ENCODE measurements at regions not wholly inside any gene's neighbourhood (a gene's known extent, or its start where the extent isn't known, plus 50 kb on each side); places are given as distances from the start of the nearest gene placed in this dataset.

DNA sequence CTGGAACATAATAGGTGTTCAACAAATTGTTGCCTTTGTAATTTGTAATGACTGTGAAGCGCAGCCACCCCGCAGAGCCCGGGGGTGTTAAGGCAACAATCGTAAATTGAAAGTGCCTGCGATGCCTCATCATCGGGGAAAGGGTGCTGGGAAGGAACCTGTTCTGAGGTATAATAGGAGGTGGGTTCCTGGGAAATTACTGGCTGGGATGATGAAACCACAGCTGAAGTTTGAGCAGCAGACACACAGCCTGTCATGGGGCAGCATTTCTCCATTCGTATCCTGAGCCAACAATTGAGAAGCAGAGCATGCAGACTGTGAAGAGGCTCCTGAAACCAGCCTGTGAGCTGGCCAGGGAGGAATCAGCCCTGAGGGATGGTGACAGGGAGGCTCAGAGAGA, 404.0 kb upstream of the MYT1L start:
- no peak overlapping the region for H3K4me3 ChIP-seq
- no TSS peak for BruUV-seq (replicated peaks)
- H3K9ac ChIP-seq (ENCODE audit: insufficient read depth in 1 of 2, low read depth in 2 of 2, low read length in 2 of 2) = no peak overlapping the region
- H3K27ac ChIP-seq (ENCODE audit: extremely low read depth, low read depth, low read length) = no peak overlapping the region
- DNase-seq (ENCODE audit: extremely low read depth in 1 of 4, low spot score in 3 of 4) (no peak), ATAC-seq (no peak), FAIRE-seq (no peak)
- ChIA-PET CTCF (ENCODE audit: low intra/inter-chr PET ratio) (no interaction called here), POLR2A (interaction anchor here (0.6 kb wide), 1 partner anchor 107 kb away, joined by 3 read pairs; no protein-coding TSS in a partner anchor)
- H4K20me1 ChIP-seq (replicated peaks; ENCODE audit: control insufficient read depth, insufficient read depth, low read length) = peaks cover 4% of the 10 kb centered on the region; the same call in 1 of the 2 replicates
- in situ Hi-C loops (cut with MboI) (no loop called here), intact Hi-C loops (cut with micrococcal nuclease) (no loop called here)
- no peak overlapping the region for H2AFZ ChIP-seq (ENCODE audit: low read depth, low read length)
- TF ChIP-seq MYC (IDR thresholded peaks at IDR 0.05; ENCODE audit: low read depth, low read length) (no peak), MYC (CRISPR knock-in tag; IDR thresholded peaks at IDR 0.05; ENCODE audit: borderline replicate concordance, low read depth) (no peak), ZNF24 (IDR thresholded peaks at IDR 0.05) (no peak), TCFL5 (CRISPR knock-in tag; conservative IDR thresholded peaks at IDR 0.05) (no peak), IFI16 (CRISPR knock-in tag; IDR thresholded peaks at IDR 0.05) (no peak), POLR2AphosphoS5 (IDR thresholded peaks at IDR 0.05; ENCODE audit: control insufficient read depth, insufficient read depth, low read depth, low read length) (no peak), KLF1 (tag; IDR thresholded peaks at IDR 0.05) (no peak)
- TF ChIP-seq, protein P1, sequence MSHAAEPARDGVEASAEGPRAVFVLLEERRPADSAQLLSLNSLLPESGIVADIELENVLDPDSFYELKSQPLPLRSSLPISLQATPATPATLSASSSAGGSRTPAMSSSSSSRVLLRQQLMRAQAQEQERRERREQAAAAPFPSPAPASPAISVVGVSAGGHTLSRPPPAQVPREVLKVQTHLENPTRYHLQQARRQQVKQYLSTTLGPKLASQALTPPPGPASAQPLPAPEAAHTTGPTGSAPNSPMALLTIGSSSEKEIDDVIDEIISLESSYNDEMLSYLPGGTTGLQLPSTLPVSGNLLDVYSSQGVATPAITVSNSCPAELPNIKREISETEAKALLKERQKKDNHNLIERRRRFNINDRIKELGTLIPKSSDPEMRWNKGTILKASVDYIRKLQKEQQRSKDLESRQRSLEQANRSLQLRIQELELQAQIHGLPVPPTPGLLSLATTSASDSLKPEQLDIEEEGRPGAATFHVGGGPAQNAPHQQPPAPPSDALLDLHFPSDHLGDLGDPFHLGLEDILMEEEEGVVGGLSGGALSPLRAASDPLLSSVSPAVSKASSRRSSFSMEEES (CRISPR knock-in tag; IDR thresholded peaks at IDR 0.05) = no peak
- no peaks in the 10 kb centered on the region for H3K4me1 ChIP-seq (replicated peaks in 1 of 2; ENCODE audit: control insufficient read depth in 2 of 2, insufficient read depth in 2 of 2, low read length in 2 of 2)
- no peaks in the 10 kb centered on the region for H3K9me3 ChIP-seq (replicated peaks; ENCODE audit: control insufficient read depth, insufficient read depth, low read depth, low read length)
- peaks cover 16 to 45% of the 10 kb centered on the region in 2 experiments for H3K27me3 ChIP-seq (ENCODE audit: control insufficient read depth in 2 of 2, insufficient read depth in 2 of 2, low read length in 2 of 2)
- no peaks in the 10 kb centered on the region for H3K36me3 ChIP-seq (ENCODE audit: control insufficient read depth, insufficient read depth, low read length)
- peaks cover 5% of the 10 kb centered on the region for H3K9me1 ChIP-seq (ENCODE audit: control insufficient read depth, insufficient read depth, low read length)
- no peaks in the 10 kb centered on the region for H3K79me2 ChIP-seq (ENCODE audit: control insufficient read depth, insufficient read depth, low read length)
- no peak overlapping the region for H3K4me2 ChIP-seq (ENCODE audit: insufficient read depth, low read length)
- WGBS (ENCODE audit: insufficient coverage, low coverage, missing lambda C conversion rate) = 3% methylated on average over 7 of the region's 7 CpGs

All from K562 (cell line).